KMS-11 (cell line): ENCODE measurements at regions not wholly inside any gene's neighbourhood (a gene's known extent, or its start where the extent isn't known, plus 50 kb on each side); places are given as distances from the start of the nearest gene placed in this dataset.

Experiments used
- H2AFZ ChIP-seq: fragments of 200-600 bp; sonication (generic); 2 replicates; pipeline ENCODE4 v1.6.1; 2016; ENCODE audit warnings: antibody characterized with exemption, mixed run types, low read depth
- H3K27ac ChIP-seq: fragments of 200-600 bp; sonication (generic); 2 replicates; pipeline ENCODE4 v1.6.1; 2016; ENCODE audit warnings: mild to moderate bottlenecking, mixed run types
- H3K27me3 ChIP-seq: fragments of 200-600 bp; sonication (generic); 2 replicates; pipeline ENCODE4 v1.6.1; 2017; ENCODE audit warnings: mild to moderate bottlenecking, low read depth, mixed run types, moderate library complexity; ENCODE audit not compliant: insufficient read depth
- H3K36me3 ChIP-seq: fragments of 200-600 bp; sonication (generic); 2 replicates; pipeline ENCODE4 v1.6.1; 2017; ENCODE audit warnings: mild to moderate bottlenecking, mixed run types; ENCODE audit not compliant: insufficient read depth
- H3K4me1 ChIP-seq: fragments of 200-600 bp; sonication (generic); 2 replicates; pipeline ENCODE4 v1.6.1; 2016; ENCODE audit warnings: mild to moderate bottlenecking, low read depth, mixed run types; ENCODE audit not compliant: poor library complexity, severe bottlenecking
- H3K4me2 ChIP-seq: fragments of 200-600 bp; sonication (generic); 2 replicates; pipeline ENCODE4 v1.7.0; 2016; ENCODE audit warnings: mild to moderate bottlenecking, mixed run types
- H3K4me3 ChIP-seq: fragments of 200-600 bp; sonication (generic); IDR thresholded peaks from 2 replicates; pipeline ENCODE4 v1.6.1; 2017; ENCODE audit warnings: low read depth, low read length, mixed read lengths; ENCODE audit not compliant: insufficient read depth
- H3K79me2 ChIP-seq: fragments of 200-600 bp; sonication (generic); 2 replicates; pipeline ENCODE4 v1.6.1; 2016; ENCODE audit warnings: low read depth, mixed run types; ENCODE audit not compliant: insufficient read depth
- H3K9ac ChIP-seq: fragments of 200-600 bp; sonication (generic); 2 replicates; pipeline ENCODE4 v1.6.1; 2016; ENCODE audit warnings: mild to moderate bottlenecking, mixed run types
- H4K20me1 ChIP-seq: fragments of 200-600 bp; sonication (generic); 2 replicates; pipeline ENCODE4 v1.6.1; 2016; ENCODE audit warnings: mild to moderate bottlenecking, mixed run types; ENCODE audit not compliant: insufficient read depth
- CTCF ChIP-seq: fragments of 200-600 bp; sonication (generic); conservative IDR thresholded peaks from 2 replicates; pipeline ENCODE4 v1.6.1; 2017; ENCODE audit warnings: low read depth, mild to moderate bottlenecking, antibody characterized with exemption, low read length, moderate library complexity, mixed read lengths

DNA sequence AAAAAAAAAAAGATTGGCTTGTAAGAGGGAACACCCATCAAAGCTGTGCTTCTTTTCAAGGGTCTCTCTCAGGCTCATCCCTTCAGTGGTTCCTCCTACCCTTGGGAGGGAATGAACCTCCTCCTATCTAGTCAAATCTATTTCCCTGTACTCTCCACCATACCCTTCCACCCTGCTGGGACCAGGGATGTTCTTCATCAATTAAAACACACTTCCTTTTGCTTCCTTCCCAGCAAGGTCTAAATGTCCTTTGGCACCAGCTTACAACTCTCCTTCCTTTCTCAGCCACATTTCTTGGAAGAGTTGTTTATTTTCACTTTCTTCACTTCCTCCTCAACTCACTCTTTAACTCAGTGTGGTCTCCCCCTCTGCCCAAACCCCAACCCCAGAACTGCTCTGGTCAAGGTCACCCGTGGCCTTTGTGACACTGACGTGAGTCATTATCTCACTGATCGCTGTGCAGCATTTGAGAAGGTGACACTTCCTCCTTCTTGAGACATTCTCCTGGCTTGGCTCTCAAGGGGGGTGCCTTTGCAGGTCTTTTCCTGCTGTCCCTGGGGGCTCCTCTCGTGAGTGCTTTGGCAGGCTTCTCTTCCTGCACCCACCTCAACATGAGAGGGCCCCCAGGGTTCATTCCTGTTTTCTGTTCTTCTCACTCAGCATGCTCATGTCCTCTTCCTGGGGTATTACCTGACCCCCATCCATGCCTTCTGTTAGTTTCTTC is 210.5 kb upstream of the TLE3 start:
- no peak overlapping the region for H3K27ac ChIP-seq
- no peak overlapping the region for H2AFZ ChIP-seq
- no peak for TF ChIP-seq CTCF
- H3K27me3 ChIP-seq = no peaks in the 10 kb centered on the region
- no peaks in the 10 kb centered on the region for H4K20me1 ChIP-seq
- H3K79me2 ChIP-seq = no peaks in the 10 kb centered on the region
- no peaks in the 10 kb centered on the region for H3K36me3 ChIP-seq
- H3K9ac ChIP-seq = no peak overlapping the region
- H3K4me3 ChIP-seq = no peak overlapping the region
- H3K4me2 ChIP-seq = no peak overlapping the region
- H3K4me1 ChIP-seq = no peaks in the 10 kb centered on the region

DNA sequence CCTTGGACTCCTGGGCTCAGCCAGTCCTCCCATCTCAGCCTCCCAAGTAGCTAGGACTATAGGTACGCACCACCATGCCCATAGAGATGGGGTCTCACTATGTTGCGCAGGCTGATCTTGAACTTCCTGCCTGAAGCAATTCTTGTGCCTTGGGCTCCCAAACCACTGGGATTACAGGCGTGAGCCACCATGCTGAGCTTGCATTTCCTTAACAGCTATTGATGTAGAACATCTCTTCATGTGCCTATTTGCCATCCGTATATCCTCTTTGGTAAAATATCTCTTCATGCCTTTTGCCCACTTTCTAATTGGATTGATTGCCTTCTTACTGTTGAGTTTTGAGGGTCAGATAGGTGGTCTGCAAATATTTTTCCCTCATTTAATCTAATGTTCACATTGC is 208.9 kb upstream of the TLE3 start:
- Histone ChIP-seq H3K27ac (no peak overlapping the region), H3K36me3 (no peaks in the 10 kb centered on the region), H3K4me3 (no peak overlapping the region), H3K9ac (no peak overlapping the region), H3K4me1 (peaks cover 12% of the 10 kb centered on the region), H3K27me3 (no peaks in the 10 kb centered on the region), H3K4me2 (no peak overlapping the region), H2AFZ (no peak overlapping the region), H3K79me2 (no peaks in the 10 kb centered on the region), H4K20me1 (no peaks in the 10 kb centered on the region)
- no peak for TF ChIP-seq CTCF

- H4K20me1 ChIP-seq = no peaks in the 10 kb centered on the region
- H3K36me3 ChIP-seq = no peaks in the 10 kb centered on the region
- no peaks in the 10 kb centered on the region for H3K27me3 ChIP-seq
- H2AFZ ChIP-seq = no peak overlapping the region
- H3K4me2 ChIP-seq = no peak overlapping the region
- no peak overlapping the region for H3K4me3 ChIP-seq
- no peak overlapping the region for H3K9ac ChIP-seq
- H3K4me1 ChIP-seq = peaks cover 17% of the 10 kb centered on the region
- H3K27ac ChIP-seq = no peak overlapping the region
- no peak for TF ChIP-seq CTCF
- H3K79me2 ChIP-seq = no peaks in the 10 kb centered on the region
Observed at GRCh38 chr15:70306081-70306480, 208.4 kb upstream of the TLE3 start.

DNA sequence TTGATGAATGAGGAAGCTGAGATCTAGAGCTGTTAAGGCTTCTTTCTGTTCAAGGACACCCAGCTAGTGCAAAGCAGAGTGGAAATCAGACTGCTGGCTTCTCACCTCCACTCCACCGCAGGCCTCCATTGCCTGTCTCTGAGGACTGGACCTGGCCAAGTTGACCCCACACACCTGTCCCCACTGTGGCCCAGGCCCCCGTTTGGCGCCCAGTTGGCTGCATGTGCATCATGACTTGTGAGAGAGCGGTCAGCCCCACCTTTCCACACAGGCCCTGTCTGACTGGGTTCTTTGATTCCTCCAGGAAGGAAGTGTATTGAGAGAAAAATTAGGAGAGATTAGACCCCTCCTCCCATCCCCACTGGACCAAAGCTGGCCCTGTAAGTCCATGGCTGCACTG is 206.3 kb upstream of the TLE3 start:
- Histone ChIP-seq H3K4me2 (no peak overlapping the region), H3K4me3 (no peak overlapping the region), H4K20me1 (no peaks in the 10 kb centered on the region), H3K4me1 (peaks cover 36% of the 10 kb centered on the region), H3K79me2 (no peaks in the 10 kb centered on the region), H3K36me3 (no peaks in the 10 kb centered on the region), H3K27me3 (no peaks in the 10 kb centered on the region), H2AFZ (no peak overlapping the region), H3K27ac (no peak overlapping the region), H3K9ac (no peak overlapping the region)
- TF ChIP-seq CTCF = no peak
